Heart right ventricle (tissue), 16 donors: ENCODE measurements at regions not wholly inside any gene's neighbourhood (a gene's known extent, or its start where the extent isn't known, plus 50 kb on each side); places are given as distances from the start of the nearest gene placed in this dataset.

Experiments used
- ATAC-seq, 8 donors: fragments of 200-7000 bp; cut with Tn5 transposase; one replicate each; pipeline ENCODE4 v1.9.1; 2020; ENCODE audit warnings: mild to moderate bottlenecking in 8 of 8, moderate library complexity in 8 of 8, moderate number of reproducible peaks in 1 of 8
- DNase-seq, 2 donors: peaks; one replicate each; pipeline ENCODE4 v3.0.0-alpha.2; 2020
- H3K27ac ChIP-seq, 10 donors: fragments of 200-600 bp; sonication (generic) in 2 of 10; one replicate each; pipeline versions ENCODE4 v1.5.0 to v1.8.0; 2020 to 2022; ENCODE audit warnings: mild to moderate bottlenecking in 3 of 10
- H3K27me3 ChIP-seq, 7 donors: fragments of 200-600 bp; one replicate each; pipeline ENCODE4 v1.8.0; 2021 to 2022; ENCODE audit warnings: mild to moderate bottlenecking in 2 of 7
- H3K36me3 ChIP-seq, 9 donors: fragments of 200-600 bp; sonication (generic) in 1 of 9; one replicate each; pipeline versions ENCODE4 v1.5.0 to v1.8.0; 2020 to 2022; ENCODE audit warnings: mild to moderate bottlenecking in 2 of 9
- H3K4me1 ChIP-seq, 9 donors: fragments of 200-600 bp; sonication (generic) in 1 of 9; one replicate each; pipeline versions ENCODE4 v1.5.0 to v1.8.0; 2020 to 2022; ENCODE audit warnings: mild to moderate bottlenecking in 4 of 9
- H3K4me3 ChIP-seq, 10 donors: fragments of 200-600 bp; sonication (generic) in 2 of 10; one replicate each; pipeline versions ENCODE4 v1.5.0 to v1.8.0; 2020 to 2022; ENCODE audit warnings: mild to moderate bottlenecking in 7 of 10, moderate library complexity in 2 of 10
- H3K9me3 ChIP-seq, 11 donors: fragments of 200-600 bp in 10 of 11; sonication (generic) in 2 of 11; one replicate each; pipeline versions ENCODE4 v1.5.0 to v1.8.0; 2013 to 2022; ENCODE audit warnings: mild to moderate bottlenecking in 2 of 11, control low read depth in 1 of 11, moderate library complexity in 1 of 11
- CTCF ChIP-seq, 9 donors: fragments of 200-600 bp; sonication (generic) in 2 of 9; IDR thresholded peaks; one replicate each; pipeline versions ENCODE4 v1.5.0 to v1.8.0; 2021 to 2022; ENCODE audit warnings: antibody characterized with exemption in 9 of 9, mild to moderate bottlenecking in 5 of 9, moderate library complexity in 1 of 9
- WGBS, 2 donors: extraction: QIAGEN DNeasy Blood & Tissue Kit; methylation state at CpG; one replicate each; pipeline ENCODE4 v1.1.7; 2013; ENCODE audit warnings: inconsistent platforms in 1 of 2; 5-methylcytosine and 5-hydroxymethylcytosine counted together
- intact Hi-C, 10 donors: fragments of 100-400 bp; cut with DNase I; formaldehyde crosslinking; loops; one replicate each; pipeline versions ENCODE4 v1.11.1 to v1.14.2; 2022
- donor health status: Arrhythmogenic right ventricular cardiomyopathy.
- donor health status: ischemic (EF 13 %, LVEDD 7.1; RV severe dilation, severe dysfunction).
- donor health status: healthy with polysubstance abuse.
- donor health status: DM: no; HTN: yes; CAD: no.
- donor health status: DM: no; HTN: no; CAD: no.
- donor health status: ischemic (EF 25% LVEDD 6.9; RV normal size, moderate dysfunction).
- donor health status: ischemic (EF 25% LVEDD 5.7; RV mildly dilated, moderate dysfunction).
- donor health status: healthy.
- donor health status: DM: yes; HTN: yes; CAD: no.
- donor health status: Ischemic cardiomyopathy.
- donor health status: ischemic (EF 35%, LVEDD 5.7; RV mildly dilated, moderate dysfunction).
- donor health status: nonischemic (EF 11% LVEDD 7.7; RV severe dilation, severe dysfunction).
- donor health status: DM: yes; HTN: yes; CAD: no.
- donor health status: PGD.
- donor health status: ischemic (EF 29% LVEDD 5.4; RV normal size, mild dysfunction).
- donor health status: nonischemic (EF 23%, LVEDD 6.1; RV moderate dilation, normal function).

- TF ChIP-seq CTCF (IDR thresholded peaks at IDR 0.05), result no peak
- Histone ChIP-seq H3K36me3 (no peaks in the 10 kb centered on the region), H3K9me3 (no peaks in the 10 kb centered on the region), H3K27ac (no peak overlapping the region), H3K4me1 (peaks cover 0 to 12% (median 0%) of the 10 kb centered on the region in 9 donors), H3K4me3 (no peak overlapping the region), H3K27me3 (no peaks in the 10 kb centered on the region)
- 83 to 85% methylated on average over 2 of the region's 2 CpGs for WGBS, 2 donors
- intact Hi-C loops, result no loop called here
- no peak for DNase-seq
- ATAC-seq, result no peak
These were observed 602.4 kb downstream of the COL12A1 start for GRCh38 chr6:74603322-74604076.

GRCh38 chr6:74602206-74602605, 603.6 kb downstream of the COL12A1 start:
- WGBS, 2 donors, result 98 to 99% methylated on average over 3 of the region's 3 CpGs
- no peak for ATAC-seq
- H3K4me1 ChIP-seq, result peaks cover 0 to 11% (median 0%) of the 10 kb centered on the region in 9 donors
- no peaks in the 10 kb centered on the region for H3K9me3 ChIP-seq
- H3K36me3 ChIP-seq, result no peaks in the 10 kb centered on the region
- no peaks in the 10 kb centered on the region for H3K27me3 ChIP-seq
- no peak overlapping the region for H3K27ac ChIP-seq
- DNase-seq, result no peak
- no peak overlapping the region for H3K4me3 ChIP-seq
- intact Hi-C loops, result no loop called here
- TF ChIP-seq CTCF (IDR thresholded peaks at IDR 0.05), result no peak

GRCh38 chr6:74598462-74599393, 607.1 kb downstream of the COL12A1 start:
- no peaks in the 10 kb centered on the region for H3K36me3 ChIP-seq

More at GRCh38 chr6:74598462-74599393, 607.1 kb downstream of the COL12A1 start:
- H3K27ac ChIP-seq, result no peak overlapping the region
- no peak for TF ChIP-seq CTCF (IDR thresholded peaks at IDR 0.05)
- H3K9me3 ChIP-seq, result no peaks in the 10 kb centered on the region
- no peaks in the 10 kb centered on the region for H3K27me3 ChIP-seq
- no peaks in the 10 kb centered on the region for H3K4me1 ChIP-seq
- H3K4me3 ChIP-seq, result no peak overlapping the region
- intact Hi-C loops, result no loop called here
- ATAC-seq (no peak), DNase-seq (no peak)
- 83 to 87% methylated on average over 3 of the region's 3 CpGs for WGBS, 2 donors
